MCF 10A (cell line): ENCODE measurements at regions not wholly inside any gene's neighbourhood (a gene's known extent, or its start where the extent isn't known, plus 50 kb on each side); places are given as distances from the start of the nearest gene placed in this dataset.

Experiments
- BruUV-seq: library from RNA; stranded (reverse); fragments of 400-500 nt; replicated peaks from 2 replicates; lab custom pipeline; 2021; lab: Mats Ljungman, UMichigan
- CTCF ChIA-PET: fragments of 300-600 bp; sonication (Branson Sonifier 250); formaldehyde crosslinking; extraction: SDS; loops from one replicate; lab custom pipeline; 2021; ENCODE audit warnings: antibody characterized with exemption, inconsistent platforms; lab: Yijun Ruan, JAX
- POLR2A ChIA-PET: fragments of 300-600, 350-650 bp; sonication (Branson Sonifier 250); formaldehyde crosslinking; extraction: SDS; loops from one replicate; lab custom pipeline; 2020; ENCODE audit warnings: antibody characterized with exemption, inconsistent platforms; lab: Yijun Ruan, JAX
- DNase-seq: peaks from one replicate; pipeline ENCODE4 v3.0.0-alpha.2; 2018; ENCODE audit not compliant: unreplicated experiment
- H3K27ac Mint-ChIP-seq: one replicate; pipeline ENCODE4 v1.8.0; 2022; ENCODE audit warnings: mild to moderate bottlenecking, low read depth, mixed read lengths; ENCODE audit not compliant: unreplicated experiment
- H3K27me3 Mint-ChIP-seq: one replicate; pipeline ENCODE4 v1.8.0; 2022; ENCODE audit warnings: mixed read lengths; ENCODE audit not compliant: insufficient read depth, unreplicated experiment
- H3K36me3 Mint-ChIP-seq: one replicate; pipeline ENCODE4 v1.8.0; 2022; ENCODE audit warnings: mild to moderate bottlenecking, moderate library complexity, mixed read lengths; ENCODE audit not compliant: insufficient read depth, unreplicated experiment
- H3K4me1 Mint-ChIP-seq: one replicate; pipeline ENCODE4 v1.8.0; 2022; ENCODE audit warnings: mixed read lengths; ENCODE audit not compliant: insufficient read depth, unreplicated experiment
- H3K4me3 Mint-ChIP-seq: one replicate; pipeline ENCODE4 v1.8.0; 2022; ENCODE audit warnings: mild to moderate bottlenecking, moderate library complexity, mixed read lengths; ENCODE audit not compliant: unreplicated experiment
- H3K9me3 Mint-ChIP-seq: one replicate; pipeline ENCODE4 v1.8.0; 2022; ENCODE audit warnings: mixed read lengths; ENCODE audit not compliant: unreplicated experiment
- CTCF ChIP-seq: fragments of 200-600 bp; IDR thresholded peaks from one replicate; pipeline ENCODE4 v1.8.0; 2022; ENCODE audit warnings: antibody characterized with exemption, mild to moderate bottlenecking; ENCODE audit not compliant: unreplicated experiment
- intact Hi-C: fragments of 100-400 bp; cut with micrococcal nuclease; formaldehyde crosslinking; loops from 2 replicates; pipeline ENCODE4 v1.14.1; 2022

- CTCF ChIA-PET = no interaction called here
- POLR2A ChIA-PET = no interaction called here
Observed at GRCh38 chr7:10596827-10597226, 376.8 kb upstream of the PHF14 start.

GRCh38 chr7:10604128-10604527, 369.5 kb upstream of the PHF14 start:
- no peak for TF ChIP-seq CTCF
- ChIA-PET POLR2A (no interaction called here), CTCF (no interaction called here)
- intact Hi-C loops = no loop called here
- H3K4me1 Mint-ChIP-seq = no peaks in the 10 kb centered on the region
- H3K36me3 Mint-ChIP-seq = no peaks in the 10 kb centered on the region
- no peak overlapping the region for H3K27ac Mint-ChIP-seq
- BruUV-seq = no TSS peak
- H3K9me3 Mint-ChIP-seq = no peaks in the 10 kb centered on the region
- H3K4me3 Mint-ChIP-seq = no peak overlapping the region
- H3K27me3 Mint-ChIP-seq = no peaks in the 10 kb centered on the region
- no peak for DNase-seq

More at GRCh38 chr7:10596827-10597226, 376.8 kb upstream of the PHF14 start:
- H3K9me3 Mint-ChIP-seq = no peaks in the 10 kb centered on the region
- H3K36me3 Mint-ChIP-seq = no peaks in the 10 kb centered on the region
- BruUV-seq = no TSS peak
- no peak for DNase-seq
- TF ChIP-seq CTCF = no peak
- H3K4me3 Mint-ChIP-seq = no peak overlapping the region
- intact Hi-C loops = no loop called here
- no peaks in the 10 kb centered on the region for H3K4me1 Mint-ChIP-seq
- no peaks in the 10 kb centered on the region for H3K27me3 Mint-ChIP-seq
- H3K27ac Mint-ChIP-seq = no peak overlapping the region

- no peak overlapping the region for H3K27ac Mint-ChIP-seq
- intact Hi-C loops = no loop called here
- no peak overlapping the region for H3K4me3 Mint-ChIP-seq
- no peaks in the 10 kb centered on the region for H3K27me3 Mint-ChIP-seq
- no peaks in the 10 kb centered on the region for H3K4me1 Mint-ChIP-seq
- no peaks in the 10 kb centered on the region for H3K9me3 Mint-ChIP-seq
- ChIA-PET POLR2A (no interaction called here), CTCF (interaction anchor here (0.6 kb wide), 1 partner anchor 29 kb away, joined by 5 read pairs; no protein-coding TSS in a partner anchor)
- H3K36me3 Mint-ChIP-seq = no peaks in the 10 kb centered on the region
- no peak for DNase-seq
- no peak for TF ChIP-seq CTCF
- BruUV-seq = no TSS peak
Observed at GRCh38 chr7:10612950-10613349, 360.7 kb upstream of the PHF14 start.

- H3K9me3 Mint-ChIP-seq = no peaks in the 10 kb centered on the region
- BruUV-seq = no TSS peak
Observed at GRCh38 chr7:10618953-10619352, 354.7 kb upstream of the PHF14 start.

More at GRCh38 chr7:10618953-10619352, 354.7 kb upstream of the PHF14 start:
- H3K27me3 Mint-ChIP-seq = no peaks in the 10 kb centered on the region
- intact Hi-C loops = no loop called here
- ChIA-PET CTCF (no interaction called here), POLR2A (interaction anchor here (0.7 kb wide), 1 partner anchor 23 kb away, joined by 4 read pairs; no protein-coding TSS in a partner anchor)
- TF ChIP-seq CTCF = no peak
- DNase-seq = no peak
- no peak overlapping the region for H3K4me3 Mint-ChIP-seq
- no peak overlapping the region for H3K27ac Mint-ChIP-seq
- no peaks in the 10 kb centered on the region for H3K36me3 Mint-ChIP-seq
- no peaks in the 10 kb centered on the region for H3K4me1 Mint-ChIP-seq
